ENCODE measurements at regions not wholly inside any gene's neighbourhood (a gene's known extent, or its start where the extent isn't known, plus 50 kb on each side); places are given as distances from the start of the nearest gene placed in this dataset.
A peak's percentile ranks its signal among the peaks of the same experiment; 100 is the strongest.

- Mint-ChIP-seq H3K27me3 (ENCODE audit: unreplicated experiment) (no peaks in the 10 kb centered on the region), H3K9me3 (ENCODE audit: unreplicated experiment) (no peaks in the 10 kb centered on the region), H3K4me1 (ENCODE audit: low read depth, unreplicated experiment) (no peaks in the 10 kb centered on the region), H3K4me3 (ENCODE audit: unreplicated experiment) (no peak overlapping the region), H3K27ac (ENCODE audit: unreplicated experiment) (no peak overlapping the region), H3K36me3 (ENCODE audit: unreplicated experiment) (no peaks in the 10 kb centered on the region)
- TF ChIP-seq, protein P1, sequence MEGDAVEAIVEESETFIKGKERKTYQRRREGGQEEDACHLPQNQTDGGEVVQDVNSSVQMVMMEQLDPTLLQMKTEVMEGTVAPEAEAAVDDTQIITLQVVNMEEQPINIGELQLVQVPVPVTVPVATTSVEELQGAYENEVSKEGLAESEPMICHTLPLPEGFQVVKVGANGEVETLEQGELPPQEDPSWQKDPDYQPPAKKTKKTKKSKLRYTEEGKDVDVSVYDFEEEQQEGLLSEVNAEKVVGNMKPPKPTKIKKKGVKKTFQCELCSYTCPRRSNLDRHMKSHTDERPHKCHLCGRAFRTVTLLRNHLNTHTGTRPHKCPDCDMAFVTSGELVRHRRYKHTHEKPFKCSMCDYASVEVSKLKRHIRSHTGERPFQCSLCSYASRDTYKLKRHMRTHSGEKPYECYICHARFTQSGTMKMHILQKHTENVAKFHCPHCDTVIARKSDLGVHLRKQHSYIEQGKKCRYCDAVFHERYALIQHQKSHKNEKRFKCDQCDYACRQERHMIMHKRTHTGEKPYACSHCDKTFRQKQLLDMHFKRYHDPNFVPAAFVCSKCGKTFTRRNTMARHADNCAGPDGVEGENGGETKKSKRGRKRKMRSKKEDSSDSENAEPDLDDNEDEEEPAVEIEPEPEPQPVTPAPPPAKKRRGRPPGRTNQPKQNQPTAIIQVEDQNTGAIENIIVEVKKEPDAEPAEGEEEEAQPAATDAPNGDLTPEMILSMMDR (IDR thresholded peaks at IDR 0.05; ENCODE audit: partially characterized antibody, unreplicated experiment), result no peak
- no peak for DNase-seq
Observed at GRCh38 chr4:15215109-15215508, 212.7 kb upstream of the C1QTNF7 start.

GRCh38 chr4:15226203-15226602 is 201.6 kb upstream of the C1QTNF7 start:
- Mint-ChIP-seq H3K4me1 (ENCODE audit: low read depth, unreplicated experiment) (no peaks in the 10 kb centered on the region), H3K27ac (ENCODE audit: unreplicated experiment) (no peak overlapping the region), H3K27me3 (ENCODE audit: unreplicated experiment) (no peaks in the 10 kb centered on the region), H3K9me3 (ENCODE audit: unreplicated experiment) (no peaks in the 10 kb centered on the region), H3K36me3 (ENCODE audit: unreplicated experiment) (no peaks in the 10 kb centered on the region), H3K4me3 (ENCODE audit: unreplicated experiment) (no peak overlapping the region)
- TF ChIP-seq, protein P1 (IDR thresholded peaks at IDR 0.05; ENCODE audit: partially characterized antibody, unreplicated experiment), result no peak
- no peak for DNase-seq

DNA sequence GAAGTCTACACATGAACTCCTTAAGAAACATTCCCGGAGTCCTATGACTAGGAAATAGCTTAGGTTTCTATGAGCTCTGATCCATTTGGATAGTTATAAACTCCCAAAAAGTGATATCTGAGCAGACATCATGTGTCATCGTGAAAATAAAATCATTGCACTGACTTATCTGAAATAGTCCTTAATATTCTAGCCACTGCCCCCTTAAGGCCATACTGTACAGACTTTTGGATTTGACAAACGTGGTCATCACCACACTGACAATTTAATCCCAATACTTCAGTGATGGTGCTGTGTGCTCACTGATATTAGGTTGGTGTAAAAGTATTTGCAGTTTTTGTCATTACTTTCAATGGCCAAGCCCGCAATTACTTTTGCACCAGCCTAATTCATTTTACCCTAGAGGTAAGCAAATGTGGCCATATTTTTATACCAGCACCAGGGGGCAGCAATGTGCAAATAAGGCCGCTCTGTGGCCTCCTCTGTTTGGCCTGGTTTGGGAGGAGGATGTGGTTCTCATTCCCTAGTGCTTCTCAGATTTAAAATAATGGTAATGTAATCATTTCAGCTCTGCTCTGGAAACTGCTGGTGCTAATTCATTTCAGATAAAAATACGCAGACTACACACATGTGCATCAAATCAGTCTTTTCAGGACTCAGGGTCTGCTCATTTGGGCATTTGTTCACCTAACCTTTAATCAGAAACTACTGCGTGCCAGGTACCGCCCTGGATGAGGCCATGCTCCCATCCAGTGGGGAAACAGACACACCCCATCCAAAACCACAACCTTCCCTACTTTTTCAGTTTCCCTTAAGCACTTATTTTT is 196.4 kb upstream of the C1QTNF7 start:
- Mint-ChIP-seq H3K4me3 (ENCODE audit: unreplicated experiment) (no peak overlapping the region), H3K36me3 (ENCODE audit: unreplicated experiment) (no peaks in the 10 kb centered on the region), H3K9me3 (ENCODE audit: unreplicated experiment) (no peaks in the 10 kb centered on the region), H3K27me3 (ENCODE audit: unreplicated experiment) (no peaks in the 10 kb centered on the region), H3K27ac (ENCODE audit: unreplicated experiment) (no peak overlapping the region), H3K4me1 (ENCODE audit: low read depth, unreplicated experiment) (peaks cover 11% of the 10 kb centered on the region)
- TF ChIP-seq, protein P1 (IDR thresholded peaks at IDR 0.05; ENCODE audit: partially characterized antibody, unreplicated experiment), result peak; percentile 81
- peak; percentile 80 for DNase-seq

DNA sequence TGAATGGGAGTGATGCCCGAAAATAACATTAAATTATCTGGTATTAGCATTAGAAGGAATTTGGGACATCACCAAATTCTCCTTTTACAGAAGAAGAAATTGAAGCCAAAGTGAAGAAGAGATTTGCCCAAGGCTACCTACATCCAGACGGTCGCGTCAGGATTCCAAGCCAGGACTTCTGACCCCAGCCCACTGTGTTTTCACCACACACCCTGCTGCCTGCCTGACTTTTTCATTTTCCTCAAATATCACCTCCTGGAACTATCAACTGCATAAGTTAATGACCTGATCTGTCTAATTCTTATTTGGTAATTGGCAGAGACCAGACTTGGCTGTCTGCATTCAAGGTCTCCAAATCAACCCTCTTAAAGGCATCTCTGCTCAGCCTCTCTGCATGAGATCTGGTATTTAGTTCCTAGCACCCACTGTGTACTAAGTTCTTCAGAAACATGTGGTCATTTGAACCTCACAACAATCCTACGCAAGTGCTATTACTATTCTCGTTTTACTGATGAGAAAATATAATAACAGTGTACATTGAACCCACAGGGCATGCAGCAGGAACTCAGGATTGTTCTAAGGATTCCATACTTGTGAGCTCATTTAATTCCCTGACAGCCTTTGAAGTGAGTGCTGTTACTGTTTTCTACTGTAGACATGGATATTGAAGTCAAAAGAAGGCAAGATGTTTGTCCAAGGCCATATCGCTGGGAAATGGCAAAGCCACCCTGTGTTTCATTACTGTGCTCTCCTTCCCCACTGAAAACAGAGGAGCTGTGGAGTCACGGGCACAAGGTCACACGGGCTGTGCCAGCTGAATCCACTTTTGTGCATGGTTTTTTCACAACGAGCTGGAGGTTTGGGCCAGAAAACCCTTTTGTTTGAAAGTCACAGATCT is 195.2 kb upstream of the C1QTNF7 start:
- TF ChIP-seq, protein P1 (IDR thresholded peaks at IDR 0.05; ENCODE audit: partially characterized antibody, unreplicated experiment), result no peak
- Mint-ChIP-seq H3K9me3 (ENCODE audit: unreplicated experiment) (no peaks in the 10 kb centered on the region), H3K4me3 (ENCODE audit: unreplicated experiment) (no peak overlapping the region), H3K27ac (ENCODE audit: unreplicated experiment) (no peak overlapping the region), H3K4me1 (ENCODE audit: low read depth, unreplicated experiment) (peaks cover 11% of the 10 kb centered on the region), H3K27me3 (ENCODE audit: unreplicated experiment) (no peaks in the 10 kb centered on the region), H3K36me3 (ENCODE audit: unreplicated experiment) (no peaks in the 10 kb centered on the region)
- DNase-seq, result no peak

DNA sequence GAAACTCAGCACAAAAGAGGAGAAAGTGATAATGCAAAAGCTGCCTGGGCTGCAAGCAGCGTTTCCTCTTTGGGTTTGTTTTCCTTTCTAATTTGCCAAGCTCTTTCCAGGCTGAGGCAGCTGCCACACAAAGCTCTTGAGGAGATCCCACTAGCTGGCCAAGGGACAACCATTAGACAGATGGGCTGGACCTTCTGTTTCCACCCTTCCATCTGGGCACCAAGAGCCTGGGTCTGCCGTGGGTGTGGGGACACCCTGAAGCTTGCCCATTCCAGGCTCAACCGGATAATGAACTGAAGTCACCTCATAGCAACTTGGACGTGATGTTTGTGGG is 194.6 kb upstream of the C1QTNF7 start:
- peak overlapping the region; percentile 67 for H3K27ac Mint-ChIP-seq (ENCODE audit: unreplicated experiment)
- DNase-seq, result no peak
- no peaks in the 10 kb centered on the region for H3K27me3 Mint-ChIP-seq (ENCODE audit: unreplicated experiment)
- TF ChIP-seq, protein P1 (IDR thresholded peaks at IDR 0.05; ENCODE audit: partially characterized antibody, unreplicated experiment), result no peak
- H3K4me1 Mint-ChIP-seq (ENCODE audit: low read depth, unreplicated experiment), result peaks cover 11% of the 10 kb centered on the region
- no peaks in the 10 kb centered on the region for H3K9me3 Mint-ChIP-seq (ENCODE audit: unreplicated experiment)
- H3K36me3 Mint-ChIP-seq (ENCODE audit: unreplicated experiment), result no peaks in the 10 kb centered on the region
- no peak overlapping the region for H3K4me3 Mint-ChIP-seq (ENCODE audit: unreplicated experiment)

All from glutamatergic neuron (in vitro differentiated cells).